Ishikawa (cell line): ENCODE measurements at regions not wholly inside any gene's neighbourhood (a gene's known extent, or its start where the extent isn't known, plus 50 kb on each side); places are given as distances from the start of the nearest gene placed in this dataset.

Source experiments
- CEBPB ChIP-seq: IDR thresholded peaks from 2 replicates; pipeline ENCODE4 v1.6.1; 2012
- CREB1 ChIP-seq: IDR thresholded peaks from 2 replicates; pipeline ENCODE4 v1.6.1; 2012; ENCODE audit warnings: low read depth
- EGR1 ChIP-seq: IDR thresholded peaks from 2 replicates; pipeline ENCODE4 v1.6.1; 2012
- EP300 ChIP-seq: IDR thresholded peaks from 2 replicates; pipeline ENCODE4 v1.6.1; 2012; ENCODE audit warnings: borderline replicate concordance
- FOXM1 ChIP-seq: IDR thresholded peaks from 2 replicates; pipeline ENCODE4 v1.6.1; 2012; ENCODE audit warnings: low read depth, borderline replicate concordance
- MAX ChIP-seq: IDR thresholded peaks from 2 replicates; pipeline ENCODE4 v1.6.1; 2012
- NFIC ChIP-seq: IDR thresholded peaks from 2 replicates; pipeline ENCODE4 v1.6.1; 2012
- RAD21 ChIP-seq: IDR thresholded peaks from 2 replicates; pipeline ENCODE4 v1.6.1; 2012; ENCODE audit warnings: low read depth
- REST ChIP-seq: IDR thresholded peaks from 2 replicates; pipeline ENCODE4 v1.6.1; 2012; ENCODE audit warnings: low read depth, mild to moderate bottlenecking
- TAF1 ChIP-seq: IDR thresholded peaks from 2 replicates; pipeline ENCODE4 v1.6.1; 2012; ENCODE audit warnings: low read depth, mild to moderate bottlenecking
- TCF12 ChIP-seq: IDR thresholded peaks from 2 replicates; pipeline ENCODE4 v1.6.1; 2012; ENCODE audit warnings: low read depth
- TEAD4 ChIP-seq: IDR thresholded peaks from 2 replicates; pipeline ENCODE4 v1.6.1; 2012
- USF1 ChIP-seq: IDR thresholded peaks from 2 replicates; pipeline ENCODE4 v1.6.1; 2012
- YY1 ChIP-seq: IDR thresholded peaks from 2 replicates; pipeline ENCODE4 v1.6.1; 2012; ENCODE audit warnings: low read depth
- ZBTB7A ChIP-seq: IDR thresholded peaks from 2 replicates; pipeline ENCODE4 v1.6.1; 2012; ENCODE audit warnings: low read depth

- TF ChIP-seq EP300 (no peak), EGR1 (no peak)
Observed at GRCh38 chr3:26205475-26205874, 415.6 kb downstream of the OXSM start.

GRCh38 chr3:26208201-26208600, 414.4 kb upstream of the LRRC3B start:
- no peak for TF ChIP-seq MAX
- TF ChIP-seq FOXM1: no peak
- TF ChIP-seq ZBTB7A: no peak
- no peak for TF ChIP-seq EP300
- no peak for TF ChIP-seq USF1
- TF ChIP-seq NFIC: no peak
- TF ChIP-seq CEBPB: no peak
- TF ChIP-seq TEAD4: no peak
- no peak for TF ChIP-seq REST
- no peak for TF ChIP-seq CREB1

GRCh38 chr3:26229801-26230200, 392.8 kb upstream of the LRRC3B start:
- TF ChIP-seq YY1: no peak
- TF ChIP-seq REST: no peak

- no peak for TF ChIP-seq FOXM1
- no peak for TF ChIP-seq TEAD4
- TF ChIP-seq MAX: no peak
- TF ChIP-seq EP300: no peak
- TF ChIP-seq USF1: no peak
- no peak for TF ChIP-seq RAD21
- TF ChIP-seq TAF1: no peak
- no peak for TF ChIP-seq CEBPB
- TF ChIP-seq YY1: no peak
Observed at GRCh38 chr3:26233374-26233773, 389.2 kb upstream of the LRRC3B start.

- TF ChIP-seq RAD21: no peak
- no peak for TF ChIP-seq TAF1
- no peak for TF ChIP-seq TEAD4
- TF ChIP-seq TCF12: no peak
- TF ChIP-seq CEBPB: peak; percentile 29; the same call in 1 of the 2 replicates
- TF ChIP-seq FOXM1: no peak
Observed at GRCh38 chr3:26236531-26236930, 386.0 kb upstream of the LRRC3B start.

GRCh38 chr3:26237036-26237682, 385.4 kb upstream of the LRRC3B start:
- no peak for TF ChIP-seq NFIC
- no peak for TF ChIP-seq ZBTB7A
- no peak for TF ChIP-seq TEAD4
- no peak for TF ChIP-seq CEBPB
- TF ChIP-seq CREB1: no peak
- no peak for TF ChIP-seq TAF1
- TF ChIP-seq TCF12: no peak
- TF ChIP-seq FOXM1: no peak
- no peak for TF ChIP-seq YY1
- TF ChIP-seq EGR1: no peak
- no peak for TF ChIP-seq USF1
- TF ChIP-seq EP300: no peak
- TF ChIP-seq MAX: no peak
- TF ChIP-seq REST: no peak
- TF ChIP-seq RAD21: no peak
